GM23338 (cell line): ENCODE measurements at regions not wholly inside any gene's neighbourhood (a gene's known extent, or its start where the extent isn't known, plus 50 kb on each side); places are given as distances from the start of the nearest gene placed in this dataset.

Source experiments
- ATAC-seq: fragments of 200-7000 bp; cut with Tn5 transposase; 3 replicates; pipeline ENCODE4 v1.9.1; 2020
- DNase-seq: peaks from one replicate; pipeline ENCODE4 v3.0.0-alpha.2; 2015; ENCODE audit warnings: low spot score
- H2AFZ ChIP-seq: fragments of 200-600 bp; sonication (generic); 2 replicates; pipeline ENCODE4 v1.8.0; 2016; ENCODE audit warnings: antibody characterized with exemption, mild to moderate bottlenecking, moderate library complexity
- H3F3A ChIP-seq: fragments of 200-600 bp; sonication (generic); replicated peaks from 2 replicates; pipeline ENCODE4 v1.8.0; 2017; ENCODE audit warnings: antibody characterized with exemption, mixed run types, low read depth
- H3K27ac ChIP-seq: fragments of 200-600 bp; sonication (generic); 2 replicates; pipeline ENCODE4 v1.6.1; 2016; ENCODE audit warnings: low read depth
- H3K27me3 ChIP-seq: fragments of 200-600 bp; sonication (generic); 2 replicates; pipeline ENCODE4 v1.8.0; 2016; ENCODE audit warnings: mild to moderate bottlenecking, mixed run types, moderate library complexity; ENCODE audit not compliant: insufficient read depth
- H3K36me3 ChIP-seq: fragments of 200-600 bp; sonication (generic); 2 replicates; pipeline ENCODE4 v1.8.0; 2016; ENCODE audit warnings: mild to moderate bottlenecking; ENCODE audit not compliant: insufficient read depth
- H3K4me1 ChIP-seq: fragments of 200-600 bp; sonication (generic); 2 replicates; pipeline ENCODE4 v1.8.0; 2016; ENCODE audit warnings: mild to moderate bottlenecking, moderate library complexity; ENCODE audit not compliant: insufficient read depth
- H3K4me2 ChIP-seq: fragments of 200-600 bp; sonication (generic); 2 replicates; pipeline ENCODE4 v1.7.1; 2017; ENCODE audit warnings: mixed run types
- H3K4me3 ChIP-seq: fragments of 200-600 bp; sonication (generic); 2 replicates; pipeline ENCODE4 v1.6.1; 2016; ENCODE audit warnings: mixed run types
- H3K79me2 ChIP-seq: fragments of 200-600 bp; sonication (generic); replicated peaks from 2 replicates; pipeline ENCODE4 v1.8.0; 2017; ENCODE audit warnings: mild to moderate bottlenecking; ENCODE audit not compliant: insufficient read depth
- H3K9me2 ChIP-seq: fragments of 200-600 bp; sonication (generic); 2 replicates; pipeline ENCODE4 v1.8.0; 2017; ENCODE audit not compliant: insufficient read depth
- H4K20me1 ChIP-seq: fragments of 200-600 bp; sonication (generic); replicated peaks from 2 replicates; pipeline ENCODE4 v1.8.0; 2017; ENCODE audit warnings: mild to moderate bottlenecking; ENCODE audit not compliant: insufficient read depth
- H3K27ac Mint-ChIP-seq: 2 replicates; pipeline ENCODE4 v1.8.0; 2020; ENCODE audit warnings: inconsistent platforms, mild to moderate bottlenecking, moderate library complexity, mixed read lengths
- H3K27me3 Mint-ChIP-seq: 3 replicates; pipeline ENCODE4 v1.8.0; 2022; ENCODE audit warnings: low read depth, mild to moderate bottlenecking, moderate library complexity, mixed read lengths, inconsistent platforms; ENCODE audit not compliant: insufficient read depth, poor library complexity
- H3K36me3 Mint-ChIP-seq: 3 replicates; pipeline ENCODE4 v1.8.0; 2021; ENCODE audit warnings: low read depth, mild to moderate bottlenecking, inconsistent platforms, moderate library complexity, mixed read lengths
- H3K4me1 Mint-ChIP-seq: 3 replicates; pipeline ENCODE4 v1.8.0; 2020; ENCODE audit warnings: mild to moderate bottlenecking, inconsistent platforms, mixed read lengths
- H3K4me3 Mint-ChIP-seq: 3 replicates; pipeline ENCODE4 v1.8.0; 2021; ENCODE audit warnings: moderate library complexity, mild to moderate bottlenecking, inconsistent platforms, mixed read lengths
- H3K9me3 Mint-ChIP-seq: 3 replicates; pipeline ENCODE4 v1.8.0; 2020; ENCODE audit warnings: moderate library complexity, mild to moderate bottlenecking, inconsistent platforms, mixed read lengths
- CREB1 ChIP-seq: fragments of 250-450 bp; sonication (Bioruptor Pico); IDR thresholded peaks from 2 replicates; pipeline ENCODE4 v1.5.0; 2020; ENCODE audit warnings: low read depth, mild to moderate bottlenecking, moderate library complexity
- EZH2 ChIP-seq: fragments of 200-600 bp; sonication (generic); IDR thresholded peaks from one replicate; pipeline ENCODE4 v1.8.0; 2017; ENCODE audit warnings: antibody characterized with exemption, mild to moderate bottlenecking, low read depth; ENCODE audit not compliant: unreplicated experiment
- EZH2phosphoT487 ChIP-seq: fragments of 200-600 bp; sonication (generic); IDR thresholded peaks from one replicate; pipeline ENCODE4 v1.8.1; 2018; ENCODE audit warnings: antibody characterized with exemption; ENCODE audit not compliant: unreplicated experiment
- JUNB ChIP-seq: IDR thresholded peaks from one replicate; pipeline ENCODE4 v1.6.1; 2016; ENCODE audit warnings: antibody characterized with exemption; ENCODE audit not compliant: unreplicated experiment
- NANOG ChIP-seq: IDR thresholded peaks from 2 replicates; pipeline ENCODE4 v1.6.1; 2016; ENCODE audit warnings: antibody characterized with exemption, borderline replicate concordance
- POLR2AphosphoS5 ChIP-seq: IDR thresholded peaks from 2 replicates; pipeline ENCODE4 v1.6.1; 2016; ENCODE audit warnings: antibody characterized with exemption, low read depth
- STAT1 ChIP-seq: IDR thresholded peaks from one replicate; pipeline ENCODE4 v1.6.1; 2016; ENCODE audit warnings: antibody characterized with exemption; ENCODE audit not compliant: unreplicated experiment
- ZNF114 ChIP-seq: fragments of 250-450 bp; sonication (Bioruptor Pico); IDR thresholded peaks from 2 replicates; pipeline ENCODE4 v1.5.0; 2020; ENCODE audit warnings: mild to moderate bottlenecking, moderate library complexity
- ZNF331 ChIP-seq: fragments of 250-450 bp; sonication (Bioruptor Pico); IDR thresholded peaks from 2 replicates; pipeline ENCODE4 v1.5.0; 2020; ENCODE audit warnings: low read depth, mild to moderate bottlenecking, moderate library complexity
- TF ChIP-seq, protein P1 (sequence below): IDR thresholded peaks from 2 replicates; pipeline ENCODE4 v1.6.1; 2016; ENCODE audit warnings: antibody characterized with exemption
- TF ChIP-seq, protein P2 (sequence below), 2 experiments: fragments of 200-600 bp in 1 of 2; sonication (generic) in 1 of 2; conservative IDR thresholded peaks; 2 replicates each; pipeline versions ENCODE4 v1.5.1 to v1.6.1; 2016 to 2017; ENCODE audit warnings: antibody characterized with exemption in 2 of 2, low read depth in 2 of 2, mild to moderate bottlenecking in 2 of 2, moderate library complexity in 1 of 2
- TF ChIP-seq, protein P3 (sequence below): IDR thresholded peaks from one replicate; pipeline ENCODE4 v1.6.1; 2018; ENCODE audit warnings: antibody characterized with exemption; ENCODE audit not compliant: unreplicated experiment
- TF ChIP-seq, protein P4 (sequence below): fragments of 250-450 bp; sonication (Bioruptor Pico); IDR thresholded peaks from 2 replicates; pipeline ENCODE4 v1.5.0; 2020; ENCODE audit warnings: mild to moderate bottlenecking, moderate library complexity

DNA sequence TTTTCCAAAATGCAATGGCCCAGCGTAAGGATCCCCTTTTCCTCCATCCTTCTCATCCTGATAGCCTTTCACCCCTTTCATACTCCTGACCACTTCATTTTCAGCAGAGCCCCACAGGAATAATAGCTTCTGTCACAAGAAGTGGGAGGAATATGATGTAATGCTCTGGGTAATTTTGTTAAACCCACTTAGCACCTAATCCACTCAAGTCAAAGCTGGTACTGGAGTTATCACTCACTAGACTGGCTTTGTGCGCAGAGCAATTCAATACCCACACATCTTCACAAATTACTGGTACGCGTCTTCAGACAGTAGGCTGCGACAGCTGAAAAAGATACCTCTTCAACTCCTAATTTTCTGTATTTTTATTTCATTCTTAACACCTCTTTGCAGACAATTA lies 2232.8 kb upstream of the WWC1 start:
- Histone ChIP-seq H3K4me3 (no peak overlapping the region), H3K9me2 (no peaks in the 10 kb centered on the region), H3K27me3 (no peaks in the 10 kb centered on the region), H4K20me1 (no peaks in the 10 kb centered on the region), H3K4me2 (no peak overlapping the region), H3K4me1 (no peaks in the 10 kb centered on the region), H2AFZ (peak overlapping the region; percentile 44; the same call in 1 of the 2 replicates), H3F3A (no peaks in the 10 kb centered on the region), H3K36me3 (no peaks in the 10 kb centered on the region), H3K79me2 (no peaks in the 10 kb centered on the region), H3K27ac (no peak overlapping the region)
- TF ChIP-seq POLR2AphosphoS5 (no peak), CREB1 (CRISPR knock-in tag) (no peak), JUNB (no peak), NANOG (no peak), EZH2phosphoT487 (no peak), ZNF114 (CRISPR knock-in tag) (no peak), STAT1 (no peak), EZH2 (no peak), ZNF331 (CRISPR knock-in tag) (no peak)
- TF ChIP-seq, protein P1, sequence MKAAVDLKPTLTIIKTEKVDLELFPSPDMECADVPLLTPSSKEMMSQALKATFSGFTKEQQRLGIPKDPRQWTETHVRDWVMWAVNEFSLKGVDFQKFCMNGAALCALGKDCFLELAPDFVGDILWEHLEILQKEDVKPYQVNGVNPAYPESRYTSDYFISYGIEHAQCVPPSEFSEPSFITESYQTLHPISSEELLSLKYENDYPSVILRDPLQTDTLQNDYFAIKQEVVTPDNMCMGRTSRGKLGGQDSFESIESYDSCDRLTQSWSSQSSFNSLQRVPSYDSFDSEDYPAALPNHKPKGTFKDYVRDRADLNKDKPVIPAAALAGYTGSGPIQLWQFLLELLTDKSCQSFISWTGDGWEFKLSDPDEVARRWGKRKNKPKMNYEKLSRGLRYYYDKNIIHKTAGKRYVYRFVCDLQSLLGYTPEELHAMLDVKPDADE: no peak
- TF ChIP-seq, protein P2, sequence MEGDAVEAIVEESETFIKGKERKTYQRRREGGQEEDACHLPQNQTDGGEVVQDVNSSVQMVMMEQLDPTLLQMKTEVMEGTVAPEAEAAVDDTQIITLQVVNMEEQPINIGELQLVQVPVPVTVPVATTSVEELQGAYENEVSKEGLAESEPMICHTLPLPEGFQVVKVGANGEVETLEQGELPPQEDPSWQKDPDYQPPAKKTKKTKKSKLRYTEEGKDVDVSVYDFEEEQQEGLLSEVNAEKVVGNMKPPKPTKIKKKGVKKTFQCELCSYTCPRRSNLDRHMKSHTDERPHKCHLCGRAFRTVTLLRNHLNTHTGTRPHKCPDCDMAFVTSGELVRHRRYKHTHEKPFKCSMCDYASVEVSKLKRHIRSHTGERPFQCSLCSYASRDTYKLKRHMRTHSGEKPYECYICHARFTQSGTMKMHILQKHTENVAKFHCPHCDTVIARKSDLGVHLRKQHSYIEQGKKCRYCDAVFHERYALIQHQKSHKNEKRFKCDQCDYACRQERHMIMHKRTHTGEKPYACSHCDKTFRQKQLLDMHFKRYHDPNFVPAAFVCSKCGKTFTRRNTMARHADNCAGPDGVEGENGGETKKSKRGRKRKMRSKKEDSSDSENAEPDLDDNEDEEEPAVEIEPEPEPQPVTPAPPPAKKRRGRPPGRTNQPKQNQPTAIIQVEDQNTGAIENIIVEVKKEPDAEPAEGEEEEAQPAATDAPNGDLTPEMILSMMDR (conservative IDR thresholded peaks at IDR 0.05; ENCODE audit: low read depth in 2 of 2): no peak
- TF ChIP-seq, protein P3, sequence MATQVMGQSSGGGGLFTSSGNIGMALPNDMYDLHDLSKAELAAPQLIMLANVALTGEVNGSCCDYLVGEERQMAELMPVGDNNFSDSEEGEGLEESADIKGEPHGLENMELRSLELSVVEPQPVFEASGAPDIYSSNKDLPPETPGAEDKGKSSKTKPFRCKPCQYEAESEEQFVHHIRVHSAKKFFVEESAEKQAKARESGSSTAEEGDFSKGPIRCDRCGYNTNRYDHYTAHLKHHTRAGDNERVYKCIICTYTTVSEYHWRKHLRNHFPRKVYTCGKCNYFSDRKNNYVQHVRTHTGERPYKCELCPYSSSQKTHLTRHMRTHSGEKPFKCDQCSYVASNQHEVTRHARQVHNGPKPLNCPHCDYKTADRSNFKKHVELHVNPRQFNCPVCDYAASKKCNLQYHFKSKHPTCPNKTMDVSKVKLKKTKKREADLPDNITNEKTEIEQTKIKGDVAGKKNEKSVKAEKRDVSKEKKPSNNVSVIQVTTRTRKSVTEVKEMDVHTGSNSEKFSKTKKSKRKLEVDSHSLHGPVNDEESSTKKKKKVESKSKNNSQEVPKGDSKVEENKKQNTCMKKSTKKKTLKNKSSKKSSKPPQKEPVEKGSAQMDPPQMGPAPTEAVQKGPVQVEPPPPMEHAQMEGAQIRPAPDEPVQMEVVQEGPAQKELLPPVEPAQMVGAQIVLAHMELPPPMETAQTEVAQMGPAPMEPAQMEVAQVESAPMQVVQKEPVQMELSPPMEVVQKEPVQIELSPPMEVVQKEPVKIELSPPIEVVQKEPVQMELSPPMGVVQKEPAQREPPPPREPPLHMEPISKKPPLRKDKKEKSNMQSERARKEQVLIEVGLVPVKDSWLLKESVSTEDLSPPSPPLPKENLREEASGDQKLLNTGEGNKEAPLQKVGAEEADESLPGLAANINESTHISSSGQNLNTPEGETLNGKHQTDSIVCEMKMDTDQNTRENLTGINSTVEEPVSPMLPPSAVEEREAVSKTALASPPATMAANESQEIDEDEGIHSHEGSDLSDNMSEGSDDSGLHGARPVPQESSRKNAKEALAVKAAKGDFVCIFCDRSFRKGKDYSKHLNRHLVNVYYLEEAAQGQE: no peak
- TF ChIP-seq, protein P4, sequence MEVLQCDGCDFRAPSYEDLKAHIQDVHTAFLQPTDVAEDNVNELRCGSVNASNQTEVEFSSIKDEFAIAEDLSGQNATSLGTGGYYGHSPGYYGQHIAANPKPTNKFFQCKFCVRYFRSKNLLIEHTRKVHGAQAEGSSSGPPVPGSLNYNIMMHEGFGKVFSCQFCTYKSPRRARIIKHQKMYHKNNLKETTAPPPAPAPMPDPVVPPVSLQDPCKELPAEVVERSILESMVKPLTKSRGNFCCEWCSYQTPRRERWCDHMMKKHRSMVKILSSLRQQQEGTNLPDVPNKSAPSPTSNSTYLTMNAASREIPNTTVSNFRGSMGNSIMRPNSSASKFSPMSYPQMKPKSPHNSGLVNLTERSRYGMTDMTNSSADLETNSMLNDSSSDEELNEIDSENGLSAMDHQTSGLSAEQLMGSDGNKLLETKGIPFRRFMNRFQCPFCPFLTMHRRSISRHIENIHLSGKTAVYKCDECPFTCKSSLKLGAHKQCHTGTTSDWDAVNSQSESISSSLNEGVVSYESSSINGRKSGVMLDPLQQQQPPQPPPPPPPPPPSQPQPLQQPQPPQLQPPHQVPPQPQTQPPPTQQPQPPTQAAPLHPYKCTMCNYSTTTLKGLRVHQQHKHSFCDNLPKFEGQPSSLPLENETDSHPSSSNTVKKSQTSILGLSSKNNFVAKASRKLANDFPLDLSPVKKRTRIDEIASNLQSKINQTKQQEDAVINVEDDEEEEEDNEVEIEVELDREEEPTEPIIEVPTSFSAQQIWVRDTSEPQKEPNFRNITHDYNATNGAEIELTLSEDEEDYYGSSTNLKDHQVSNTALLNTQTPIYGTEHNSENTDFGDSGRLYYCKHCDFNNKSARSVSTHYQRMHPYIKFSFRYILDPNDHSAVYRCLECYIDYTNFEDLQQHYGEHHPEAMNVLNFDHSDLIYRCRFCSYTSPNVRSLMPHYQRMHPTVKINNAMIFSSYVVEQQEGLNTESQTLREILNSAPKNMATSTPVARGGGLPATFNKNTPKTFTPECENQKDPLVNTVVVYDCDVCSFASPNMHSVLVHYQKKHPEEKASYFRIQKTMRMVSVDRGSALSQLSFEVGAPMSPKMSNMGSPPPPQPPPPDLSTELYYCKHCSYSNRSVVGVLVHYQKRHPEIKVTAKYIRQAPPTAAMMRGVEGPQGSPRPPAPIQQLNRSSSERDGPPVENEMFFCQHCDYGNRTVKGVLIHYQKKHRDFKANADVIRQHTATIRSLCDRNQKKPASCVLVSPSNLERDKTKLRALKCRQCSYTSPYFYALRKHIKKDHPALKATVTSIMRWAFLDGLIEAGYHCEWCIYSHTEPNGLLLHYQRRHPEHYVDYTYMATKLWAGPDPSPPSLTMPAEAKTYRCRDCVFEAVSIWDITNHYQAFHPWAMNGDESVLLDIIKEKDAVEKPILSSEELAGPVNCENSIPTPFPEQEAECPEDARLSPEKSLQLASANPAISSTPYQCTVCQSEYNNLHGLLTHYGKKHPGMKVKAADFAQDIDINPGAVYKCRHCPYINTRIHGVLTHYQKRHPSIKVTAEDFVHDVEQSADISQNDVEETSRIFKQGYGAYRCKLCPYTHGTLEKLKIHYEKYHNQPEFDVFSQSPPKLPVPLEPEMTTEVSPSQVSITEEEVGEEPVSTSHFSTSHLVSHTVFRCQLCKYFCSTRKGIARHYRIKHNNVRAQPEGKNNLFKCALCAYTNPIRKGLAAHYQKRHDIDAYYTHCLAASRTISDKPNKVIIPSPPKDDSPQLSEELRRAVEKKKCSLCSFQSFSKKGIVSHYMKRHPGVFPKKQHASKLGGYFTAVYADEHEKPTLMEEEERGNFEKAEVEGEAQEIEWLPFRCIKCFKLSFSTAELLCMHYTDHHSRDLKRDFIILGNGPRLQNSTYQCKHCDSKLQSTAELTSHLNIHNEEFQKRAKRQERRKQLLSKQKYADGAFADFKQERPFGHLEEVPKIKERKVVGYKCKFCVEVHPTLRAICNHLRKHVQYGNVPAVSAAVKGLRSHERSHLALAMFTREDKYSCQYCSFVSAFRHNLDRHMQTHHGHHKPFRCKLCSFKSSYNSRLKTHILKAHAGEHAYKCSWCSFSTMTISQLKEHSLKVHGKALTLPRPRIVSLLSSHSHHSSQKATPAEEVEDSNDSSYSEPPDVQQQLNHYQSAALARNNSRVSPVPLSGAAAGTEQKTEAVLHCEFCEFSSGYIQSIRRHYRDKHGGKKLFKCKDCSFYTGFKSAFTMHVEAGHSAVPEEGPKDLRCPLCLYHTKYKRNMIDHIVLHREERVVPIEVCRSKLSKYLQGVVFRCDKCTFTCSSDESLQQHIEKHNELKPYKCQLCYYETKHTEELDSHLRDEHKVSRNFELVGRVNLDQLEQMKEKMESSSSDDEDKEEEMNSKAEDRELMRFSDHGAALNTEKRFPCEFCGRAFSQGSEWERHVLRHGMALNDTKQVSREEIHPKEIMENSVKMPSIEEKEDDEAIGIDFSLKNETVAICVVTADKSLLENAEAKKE (CRISPR knock-in tag): no peak
- DNase-seq (no peak), ATAC-seq (no peak)
- H3K9me3 Mint-ChIP-seq: 0 out of 3 replicates have a peak, but pooled peaks cover 2% of the 10 kb centered on the region
- peaks cover 4% of the 10 kb centered on the region; the same call in 2 of the 3 replicates for H3K4me1 Mint-ChIP-seq
- peaks cover 2% of the 10 kb centered on the region for H3K27me3 Mint-ChIP-seq
- H3K36me3 Mint-ChIP-seq: peaks cover 5% of the 10 kb centered on the region
- H3K27ac Mint-ChIP-seq: no peak overlapping the region
- no peak overlapping the region for H3K4me3 Mint-ChIP-seq
